Fibroblast of lung (primary cell): ENCODE measurements at regions not wholly inside any gene's neighbourhood (a gene's known extent, or its start where the extent isn't known, plus 50 kb on each side); places are given as distances from the start of the nearest gene placed in this dataset.

Source experiments
- DNase-seq, 2 donors: peaks; one replicate each; pipeline versions ENCODE4 v3.0.0 to v3.0.0-alpha.2; 2010; ENCODE audit warnings: low read depth in 2 of 2
- H2AFZ ChIP-seq: 2 replicates; pipeline ENCODE4 v1.5.1; 2012; ENCODE audit warnings: low read length, control low read depth, inconsistent platforms
- H3K27ac ChIP-seq: 2 replicates; pipeline ENCODE4 v1.5.1; 2011; ENCODE audit warnings: low read length, control low read depth; ENCODE audit not compliant: insufficient read depth
- H3K27me3 ChIP-seq: 2 replicates; pipeline ENCODE4 v1.5.1; 2011; ENCODE audit warnings: mild to moderate bottlenecking, low read length; ENCODE audit not compliant: control insufficient read depth, insufficient read depth
- H3K36me3 ChIP-seq: 2 replicates; pipeline ENCODE4 v1.5.1; 2011; ENCODE audit warnings: low read length; ENCODE audit not compliant: control insufficient read depth, insufficient read depth
- H3K4me1 ChIP-seq: 2 replicates; pipeline ENCODE4 v1.5.1; 2011; ENCODE audit warnings: low read length; ENCODE audit not compliant: control insufficient read depth, insufficient read depth; ENCODE audit errors: extremely low read depth
- H3K4me2 ChIP-seq: 2 replicates; pipeline ENCODE4 v1.5.1; 2011; ENCODE audit warnings: low read length, control low read depth; ENCODE audit not compliant: insufficient read depth; ENCODE audit errors: extremely low read depth
- H3K4me3 ChIP-seq, 4 experiments: fragments of 200-600 bp in 1 of 4; sonication (generic) in 1 of 4; replicated peaks in 1 of 4; 2 replicates each; pipeline ENCODE4 v1.5.1; 2011 to 2016; ENCODE audit warnings: low read length in 4 of 4, low read depth in 3 of 4, mild to moderate bottlenecking in 3 of 4, control low read depth in 2 of 4, inconsistent platforms in 1 of 4, mixed read lengths in 1 of 4; ENCODE audit not compliant: insufficient read depth in 1 of 4; ENCODE audit errors: control extremely low read depth in 1 of 4
- H3K79me2 ChIP-seq: 2 replicates; pipeline ENCODE4 v1.5.1; 2012; ENCODE audit warnings: mild to moderate bottlenecking, low read length, inconsistent platforms; ENCODE audit not compliant: control insufficient read depth, insufficient read depth
- H3K9ac ChIP-seq: 2 replicates; pipeline ENCODE4 v1.5.1; 2011; ENCODE audit warnings: mild to moderate bottlenecking, low read length, control low read depth; ENCODE audit not compliant: insufficient read depth
- H3K9me3 ChIP-seq: 2 replicates; pipeline ENCODE4 v1.5.1; 2012; ENCODE audit warnings: low read depth, low read length; ENCODE audit not compliant: control insufficient read depth, insufficient read depth
- H4K20me1 ChIP-seq: 2 replicates; pipeline ENCODE4 v1.5.1; 2011; ENCODE audit warnings: low read length; ENCODE audit not compliant: control insufficient read depth, insufficient read depth; ENCODE audit errors: extremely low read depth
- EZH2 ChIP-seq: IDR thresholded peaks from 2 replicates; pipeline ENCODE4 v1.5.1; 2012; ENCODE audit warnings: low read length, control low read depth, mild to moderate bottlenecking; ENCODE audit errors: missing control alignments
- TF ChIP-seq, protein P1 (sequence below), 2 donors: IDR thresholded peaks in 1 of 2; conservative IDR thresholded peaks in 1 of 2; 1 replicate in 1 of 2; 2 replicates in 1 of 2; pipeline ENCODE4 v1.5.1; 2011 to 2012; ENCODE audit warnings: low read length in 2 of 2, control low read depth in 1 of 2, inconsistent platforms in 1 of 2, low read depth in 1 of 2, mild to moderate bottlenecking in 1 of 2

DNA sequence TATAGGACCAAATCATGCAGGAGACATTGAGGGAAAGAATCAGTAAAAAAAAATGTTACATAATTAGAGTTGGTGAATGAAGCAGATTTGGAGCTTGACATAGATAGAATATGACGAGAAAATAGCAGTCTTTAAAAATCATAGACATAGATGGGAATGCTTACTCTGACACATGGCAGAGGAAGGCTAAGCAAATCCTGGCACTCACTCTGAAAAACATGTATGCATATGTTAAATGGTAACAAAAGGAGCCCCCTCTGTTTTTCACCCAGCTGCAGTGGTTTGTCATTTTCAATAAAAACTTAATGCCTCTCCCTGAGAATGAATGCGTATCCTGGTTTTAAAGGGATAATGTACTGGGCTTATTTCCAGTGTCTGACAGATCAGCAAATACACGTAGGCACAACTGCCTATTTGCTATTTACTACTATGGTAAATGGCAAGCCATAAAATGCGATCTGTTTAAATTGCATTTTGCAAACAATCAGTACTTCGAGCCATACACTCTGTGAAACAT is 561.2 kb upstream of the SEL1L start:
- no peaks in the 10 kb centered on the region for H3K36me3 ChIP-seq
- TF ChIP-seq EZH2: no peak
- TF ChIP-seq, protein P1, sequence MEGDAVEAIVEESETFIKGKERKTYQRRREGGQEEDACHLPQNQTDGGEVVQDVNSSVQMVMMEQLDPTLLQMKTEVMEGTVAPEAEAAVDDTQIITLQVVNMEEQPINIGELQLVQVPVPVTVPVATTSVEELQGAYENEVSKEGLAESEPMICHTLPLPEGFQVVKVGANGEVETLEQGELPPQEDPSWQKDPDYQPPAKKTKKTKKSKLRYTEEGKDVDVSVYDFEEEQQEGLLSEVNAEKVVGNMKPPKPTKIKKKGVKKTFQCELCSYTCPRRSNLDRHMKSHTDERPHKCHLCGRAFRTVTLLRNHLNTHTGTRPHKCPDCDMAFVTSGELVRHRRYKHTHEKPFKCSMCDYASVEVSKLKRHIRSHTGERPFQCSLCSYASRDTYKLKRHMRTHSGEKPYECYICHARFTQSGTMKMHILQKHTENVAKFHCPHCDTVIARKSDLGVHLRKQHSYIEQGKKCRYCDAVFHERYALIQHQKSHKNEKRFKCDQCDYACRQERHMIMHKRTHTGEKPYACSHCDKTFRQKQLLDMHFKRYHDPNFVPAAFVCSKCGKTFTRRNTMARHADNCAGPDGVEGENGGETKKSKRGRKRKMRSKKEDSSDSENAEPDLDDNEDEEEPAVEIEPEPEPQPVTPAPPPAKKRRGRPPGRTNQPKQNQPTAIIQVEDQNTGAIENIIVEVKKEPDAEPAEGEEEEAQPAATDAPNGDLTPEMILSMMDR (conservative IDR thresholded peaks at IDR 0.05 in 1 of 2, IDR thresholded peaks at IDR 0.05 in 1 of 2; ENCODE audit: low read depth in 1 of 2, low read length in 2 of 2): no peak
- no peaks in the 10 kb centered on the region for H3K27me3 ChIP-seq
- H3K4me3 ChIP-seq: no peak overlapping the region
- H3K9me3 ChIP-seq: no peaks in the 10 kb centered on the region
- no peaks in the 10 kb centered on the region for H3K79me2 ChIP-seq
- H4K20me1 ChIP-seq: no peaks in the 10 kb centered on the region
- no peak overlapping the region for H3K27ac ChIP-seq
- no peak overlapping the region for H2AFZ ChIP-seq
- H3K9ac ChIP-seq: no peak overlapping the region
- no peaks in the 10 kb centered on the region for H3K4me1 ChIP-seq
- DNase-seq: no peak
- H3K4me2 ChIP-seq: no peak overlapping the region

DNA sequence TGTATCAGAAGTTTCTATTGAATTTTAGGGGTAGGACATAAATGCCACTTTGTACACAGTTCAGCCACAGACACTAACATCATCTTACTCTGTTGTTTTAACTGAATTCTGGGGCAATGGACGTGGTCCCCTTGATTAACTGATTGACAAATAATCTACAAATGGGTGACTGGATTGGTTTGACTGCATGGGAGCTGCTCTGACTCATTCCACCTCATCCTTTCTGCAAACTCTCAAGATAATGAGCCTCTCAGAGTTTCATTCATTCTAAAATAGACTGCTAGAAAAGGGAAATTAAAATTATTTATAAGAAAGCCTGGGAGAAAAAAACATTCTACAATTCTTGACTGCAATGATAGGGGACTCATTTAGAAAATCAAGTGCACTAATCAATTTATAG is 570.4 kb upstream of the SEL1L start:
- TF ChIP-seq, protein P1 (conservative IDR thresholded peaks at IDR 0.05 in 1 of 2, IDR thresholded peaks at IDR 0.05 in 1 of 2; ENCODE audit: low read depth in 1 of 2, low read length in 2 of 2): no peak
- no peak for TF ChIP-seq EZH2
- H3K36me3 ChIP-seq: no peaks in the 10 kb centered on the region
- no peak overlapping the region for H3K4me3 ChIP-seq
- H3K4me2 ChIP-seq: no peak overlapping the region
- H3K79me2 ChIP-seq: no peaks in the 10 kb centered on the region
- no peak overlapping the region for H3K9ac ChIP-seq
- DNase-seq: no peak
- H3K27me3 ChIP-seq: no peaks in the 10 kb centered on the region
- H2AFZ ChIP-seq: no peak overlapping the region
- H3K27ac ChIP-seq: no peak overlapping the region
- H3K9me3 ChIP-seq: no peaks in the 10 kb centered on the region
- H3K4me1 ChIP-seq: no peaks in the 10 kb centered on the region
- H4K20me1 ChIP-seq: no peaks in the 10 kb centered on the region

DNA sequence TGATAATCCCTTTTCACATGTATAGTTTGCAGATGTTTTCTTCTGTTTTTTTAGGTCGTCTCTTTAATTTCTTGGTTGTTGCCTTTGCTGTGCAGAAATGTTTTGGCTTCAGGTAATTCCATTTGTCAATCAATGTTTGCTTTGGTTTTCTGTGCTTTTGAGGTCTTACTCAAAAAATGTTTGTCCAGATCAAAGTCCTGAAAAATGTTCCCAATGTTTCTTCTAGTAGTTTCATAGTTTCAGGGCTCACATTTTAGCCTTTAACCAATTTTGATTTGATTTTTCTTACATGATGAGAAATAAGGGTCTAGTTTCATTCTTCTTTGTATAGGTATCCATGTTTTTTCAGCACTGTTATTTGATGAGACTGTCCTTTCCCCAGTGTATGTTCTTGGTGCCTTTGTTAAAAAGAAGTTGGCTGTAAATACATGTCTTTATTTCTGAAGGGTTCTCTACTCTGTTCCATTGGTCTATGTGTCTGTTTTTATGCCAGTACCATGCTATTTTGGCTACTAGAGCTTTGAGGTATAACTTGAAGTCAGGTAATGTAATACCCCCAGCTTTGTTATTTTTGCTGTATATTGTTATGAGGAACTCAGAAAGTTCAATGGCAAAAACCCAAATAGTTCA is 578.7 kb upstream of the SEL1L start:
- no peak overlapping the region for H2AFZ ChIP-seq
- no peak for DNase-seq
- no peaks in the 10 kb centered on the region for H3K36me3 ChIP-seq
- no peaks in the 10 kb centered on the region for H3K27me3 ChIP-seq
- H4K20me1 ChIP-seq: no peaks in the 10 kb centered on the region
- no peaks in the 10 kb centered on the region for H3K4me1 ChIP-seq
- no peak for TF ChIP-seq EZH2
- TF ChIP-seq, protein P1 (conservative IDR thresholded peaks at IDR 0.05 in 1 of 2, IDR thresholded peaks at IDR 0.05 in 1 of 2; ENCODE audit: low read depth in 1 of 2, low read length in 2 of 2): no peak
- H3K9me3 ChIP-seq: no peaks in the 10 kb centered on the region
- no peak overlapping the region for H3K27ac ChIP-seq
- H3K9ac ChIP-seq: no peak overlapping the region
- no peak overlapping the region for H3K4me3 ChIP-seq
- no peak overlapping the region for H3K4me2 ChIP-seq
- no peaks in the 10 kb centered on the region for H3K79me2 ChIP-seq
